Mammary epithelial cell (primary cell): ENCODE measurements at regions not wholly inside any gene's neighbourhood (a gene's known extent, or its start where the extent isn't known, plus 50 kb on each side); places are given as distances from the start of the nearest gene placed in this dataset.
"Not testable (repeated sequence)": the region's sequence is repeated elsewhere in the genome, so short reads cannot be mapped to it uniquely, and the experiment has no call there.

Experiments used
- CTCF ChIP-seq, 2 donors: IDR thresholded peaks in 1 of 2; conservative IDR thresholded peaks in 1 of 2; 2 replicates each; pipeline ENCODE4 v1.5.1; 2011 to 2012; ENCODE audit warnings: inconsistent platforms in 2 of 2, low read length in 2 of 2, mild to moderate bottlenecking in 2 of 2, control low read depth in 1 of 2, low read depth in 1 of 2; ENCODE audit not compliant: insufficient read depth in 1 of 2; ENCODE audit errors: extremely low read depth in 1 of 2
- EZH2 ChIP-seq: IDR thresholded peaks from 2 replicates; pipeline ENCODE4 v1.6.1; 2012; ENCODE audit warnings: low read length, inconsistent platforms, borderline replicate concordance

GRCh38 chr16:29220647-29221191 lies 185.8 kb downstream of the NPIPB11 start:
- TF ChIP-seq CTCF (conservative IDR thresholded peaks at IDR 0.05 in 1 of 2, IDR thresholded peaks at IDR 0.05 in 1 of 2; ENCODE audit: extremely low read depth in 1 of 2, insufficient read depth in 1 of 2, low read depth in 1 of 2, low read length in 2 of 2); EZH2: not testable (repeated sequence)
